Glomerular visceral epithelial cell (primary cell): ENCODE measurements at regions not wholly inside any gene's neighbourhood (a gene's known extent, or its start where the extent isn't known, plus 50 kb on each side); places are given as distances from the start of the nearest gene placed in this dataset.
"Not testable (repeated sequence)": the region's sequence is repeated elsewhere in the genome, so short reads cannot be mapped to it uniquely, and the experiment has no call there.

Source experiments
- DNase-seq: peaks from one replicate; pipeline ENCODE4 v3.0.0-alpha.2; 2016; ENCODE audit errors: extremely low spot score

- no peak for DNase-seq
Measured at GRCh38 chr18:10604182-10604581, 78.4 kb downstream of the NAPG start.

GRCh38 chr18:10606881-10607280 is 81.1 kb downstream of the NAPG start:
- DNase-seq, result not testable (repeated sequence)

DNA sequence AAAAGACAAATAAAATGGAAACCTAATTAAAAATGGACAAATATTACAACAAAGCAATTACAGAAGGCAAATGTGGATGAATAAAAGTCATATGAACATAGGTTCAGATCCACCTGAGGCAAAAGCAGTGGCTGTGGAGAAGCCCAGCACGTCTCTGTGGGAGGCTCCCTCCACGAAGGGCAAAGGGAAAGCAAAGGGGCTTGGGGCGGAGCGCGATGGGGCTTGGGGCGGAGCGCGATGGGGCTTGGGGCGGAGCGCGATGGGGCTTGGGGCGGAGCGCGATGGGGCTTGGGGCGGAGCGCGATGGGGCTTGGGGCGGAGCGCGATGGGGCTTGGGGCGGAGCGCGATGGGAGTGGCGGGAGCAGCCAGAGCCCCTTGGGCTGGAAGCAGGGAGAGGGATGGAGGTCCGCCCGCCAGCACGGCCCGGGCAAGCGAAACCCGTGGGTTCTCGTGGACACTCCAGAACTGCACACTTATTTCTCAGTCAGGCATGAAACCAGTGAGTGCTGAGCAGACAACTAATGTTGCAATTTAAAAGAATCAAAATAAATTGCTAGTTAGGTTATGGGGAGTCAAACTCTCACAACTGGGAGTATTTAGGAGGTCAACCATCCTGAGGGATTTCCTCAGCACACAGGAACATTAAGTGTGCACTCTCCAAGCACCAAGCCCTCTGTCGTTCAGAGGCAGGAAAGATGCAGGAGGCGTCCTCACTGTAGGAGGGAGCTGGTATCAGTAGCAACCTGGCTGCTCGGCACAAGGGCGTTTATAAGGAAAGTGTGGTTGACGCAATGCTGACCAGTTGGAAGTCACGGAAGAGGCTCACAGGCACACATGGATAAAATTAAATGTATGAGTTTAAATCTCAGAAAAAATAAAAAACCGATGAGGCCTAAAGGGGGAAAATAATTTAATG is 81.8 kb downstream of the NAPG start:
- DNase-seq, result not testable (repeated sequence)

DNA sequence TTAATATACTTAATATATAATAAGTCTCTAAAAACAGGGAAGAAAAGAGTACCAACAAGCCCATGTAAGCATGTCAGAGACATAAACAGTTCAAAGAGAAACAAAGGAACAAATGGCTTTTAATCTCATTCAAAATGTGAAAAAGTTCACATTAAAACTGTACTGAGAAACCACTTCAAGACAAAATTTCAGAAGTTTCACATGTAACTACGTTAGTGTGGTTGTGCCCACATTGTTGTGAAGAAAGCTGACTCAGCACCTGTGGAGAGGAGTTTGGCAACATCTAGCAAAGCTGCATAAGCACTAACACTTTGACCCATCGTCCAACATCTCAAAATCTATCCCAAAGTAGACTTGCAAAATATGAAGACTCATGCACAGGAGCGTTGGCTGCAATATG is 82.6 kb downstream of the NAPG start:
- DNase-seq, result not testable (repeated sequence)

DNA sequence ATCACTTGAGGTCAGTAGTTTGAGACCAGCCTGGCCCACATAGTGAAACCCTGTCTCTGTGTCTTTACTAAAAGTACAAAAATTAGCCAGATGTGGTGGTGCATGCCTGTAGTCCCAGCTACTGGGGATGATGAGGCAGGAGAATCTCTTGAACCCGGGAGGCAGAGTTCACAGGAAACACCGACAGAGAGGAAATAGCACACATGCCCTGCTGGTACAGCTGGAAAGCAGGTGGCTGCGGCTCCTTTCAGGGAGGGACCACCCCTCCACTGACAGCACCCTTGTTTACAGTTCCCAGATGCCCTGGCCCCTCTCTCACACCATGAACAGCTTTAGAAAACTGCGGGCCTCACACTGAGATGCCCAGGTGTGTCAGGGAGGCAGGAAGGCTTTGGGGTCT is 83.2 kb downstream of the NAPG start:
- DNase-seq, result not testable (repeated sequence)

GRCh38 chr18:10613226-10613625 is 87.4 kb downstream of the NAPG start:
- DNase-seq, result not testable (repeated sequence)

- DNase-seq, result peak; percentile 62
Measured at GRCh38 chr18:10616714-10617113, 90.9 kb downstream of the NAPG start.

DNA sequence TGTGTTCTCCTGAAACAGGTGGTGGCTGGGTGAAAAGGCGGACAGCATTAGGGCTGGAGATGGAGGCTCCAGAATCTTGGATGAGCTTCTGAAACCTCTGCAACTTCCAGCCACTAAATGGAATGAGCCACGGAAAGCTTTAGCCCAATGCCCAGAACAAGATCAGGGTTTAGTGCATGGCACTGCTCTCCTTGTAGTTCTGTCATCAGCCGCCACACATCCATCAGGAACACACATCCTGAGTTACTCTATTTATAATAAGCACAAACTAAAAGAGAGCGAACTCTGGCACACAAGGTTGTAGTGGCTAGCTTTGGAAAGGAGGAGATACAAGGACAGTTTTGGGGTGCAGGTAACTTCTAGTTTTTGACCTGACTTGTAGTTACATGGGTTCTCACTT is 93.0 kb downstream of the NAPG start:
- DNase-seq, result not testable (repeated sequence)

DNA sequence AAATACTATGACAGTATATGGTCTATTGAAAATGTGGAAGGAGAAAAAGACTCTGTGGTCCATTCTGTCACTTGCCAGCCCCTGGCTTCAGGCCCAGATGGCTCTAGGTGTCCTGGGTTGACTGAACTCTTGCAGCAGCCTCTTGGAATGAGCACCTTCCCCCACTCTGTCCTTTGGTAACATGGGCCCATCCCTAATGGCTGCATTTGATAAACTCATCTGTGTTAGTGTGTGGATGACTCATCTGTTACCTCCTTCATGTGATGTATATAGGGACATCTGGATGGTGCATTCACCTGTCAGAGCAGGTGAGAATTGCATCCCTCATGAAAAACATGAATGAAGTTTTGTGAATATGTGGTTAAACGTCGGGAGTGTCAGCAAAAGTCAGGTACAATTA is 93.5 kb downstream of the NAPG start:
- DNase-seq, result not testable (repeated sequence)

GRCh38 chr18:10619833-10620232 is 94.0 kb downstream of the NAPG start:
- not testable (repeated sequence) for DNase-seq
